GM23338 (cell line): ENCODE measurements at regions not wholly inside any gene's neighbourhood (a gene's known extent, or its start where the extent isn't known, plus 50 kb on each side); places are given as distances from the start of the nearest gene placed in this dataset.

ENCODE experiments used
- ATAC-seq: fragments of 200-7000 bp; cut with Tn5 transposase; 3 replicates; pipeline ENCODE4 v1.9.1; 2020
- DNase-seq: peaks from one replicate; pipeline ENCODE4 v3.0.0-alpha.2; 2015; ENCODE audit warnings: low spot score
- H2AFZ ChIP-seq: fragments of 200-600 bp; sonication (generic); 2 replicates; pipeline ENCODE4 v1.8.0; 2016; ENCODE audit warnings: antibody characterized with exemption, mild to moderate bottlenecking, moderate library complexity
- H3F3A ChIP-seq: fragments of 200-600 bp; sonication (generic); replicated peaks from 2 replicates; pipeline ENCODE4 v1.8.0; 2017; ENCODE audit warnings: antibody characterized with exemption, mixed run types, low read depth
- H3K27ac ChIP-seq: fragments of 200-600 bp; sonication (generic); 2 replicates; pipeline ENCODE4 v1.6.1; 2016; ENCODE audit warnings: low read depth
- H3K27me3 ChIP-seq: fragments of 200-600 bp; sonication (generic); 2 replicates; pipeline ENCODE4 v1.8.0; 2016; ENCODE audit warnings: mild to moderate bottlenecking, mixed run types, moderate library complexity; ENCODE audit not compliant: insufficient read depth
- H3K36me3 ChIP-seq: fragments of 200-600 bp; sonication (generic); 2 replicates; pipeline ENCODE4 v1.8.0; 2016; ENCODE audit warnings: mild to moderate bottlenecking; ENCODE audit not compliant: insufficient read depth
- H3K4me1 ChIP-seq: fragments of 200-600 bp; sonication (generic); 2 replicates; pipeline ENCODE4 v1.8.0; 2016; ENCODE audit warnings: mild to moderate bottlenecking, moderate library complexity; ENCODE audit not compliant: insufficient read depth
- H3K4me2 ChIP-seq: fragments of 200-600 bp; sonication (generic); 2 replicates; pipeline ENCODE4 v1.7.1; 2017; ENCODE audit warnings: mixed run types
- H3K4me3 ChIP-seq: fragments of 200-600 bp; sonication (generic); 2 replicates; pipeline ENCODE4 v1.6.1; 2016; ENCODE audit warnings: mixed run types
- H3K79me2 ChIP-seq: fragments of 200-600 bp; sonication (generic); replicated peaks from 2 replicates; pipeline ENCODE4 v1.8.0; 2017; ENCODE audit warnings: mild to moderate bottlenecking; ENCODE audit not compliant: insufficient read depth
- H3K9me2 ChIP-seq: fragments of 200-600 bp; sonication (generic); 2 replicates; pipeline ENCODE4 v1.8.0; 2017; ENCODE audit not compliant: insufficient read depth
- H4K20me1 ChIP-seq: fragments of 200-600 bp; sonication (generic); replicated peaks from 2 replicates; pipeline ENCODE4 v1.8.0; 2017; ENCODE audit warnings: mild to moderate bottlenecking; ENCODE audit not compliant: insufficient read depth
- H3K27ac Mint-ChIP-seq: 2 replicates; pipeline ENCODE4 v1.8.0; 2020; ENCODE audit warnings: inconsistent platforms, mild to moderate bottlenecking, moderate library complexity, mixed read lengths
- H3K27me3 Mint-ChIP-seq: 3 replicates; pipeline ENCODE4 v1.8.0; 2022; ENCODE audit warnings: low read depth, mild to moderate bottlenecking, moderate library complexity, mixed read lengths, inconsistent platforms; ENCODE audit not compliant: insufficient read depth, poor library complexity
- H3K36me3 Mint-ChIP-seq: 3 replicates; pipeline ENCODE4 v1.8.0; 2021; ENCODE audit warnings: low read depth, mild to moderate bottlenecking, inconsistent platforms, moderate library complexity, mixed read lengths
- H3K4me1 Mint-ChIP-seq: 3 replicates; pipeline ENCODE4 v1.8.0; 2020; ENCODE audit warnings: mild to moderate bottlenecking, inconsistent platforms, mixed read lengths
- H3K4me3 Mint-ChIP-seq: 3 replicates; pipeline ENCODE4 v1.8.0; 2021; ENCODE audit warnings: moderate library complexity, mild to moderate bottlenecking, inconsistent platforms, mixed read lengths
- H3K9me3 Mint-ChIP-seq: 3 replicates; pipeline ENCODE4 v1.8.0; 2020; ENCODE audit warnings: moderate library complexity, mild to moderate bottlenecking, inconsistent platforms, mixed read lengths
- CREB1 ChIP-seq: fragments of 250-450 bp; sonication (Bioruptor Pico); IDR thresholded peaks from 2 replicates; pipeline ENCODE4 v1.5.0; 2020; ENCODE audit warnings: low read depth, mild to moderate bottlenecking, moderate library complexity
- EZH2 ChIP-seq: fragments of 200-600 bp; sonication (generic); IDR thresholded peaks from one replicate; pipeline ENCODE4 v1.8.0; 2017; ENCODE audit warnings: antibody characterized with exemption, mild to moderate bottlenecking, low read depth; ENCODE audit not compliant: unreplicated experiment
- EZH2phosphoT487 ChIP-seq: fragments of 200-600 bp; sonication (generic); IDR thresholded peaks from one replicate; pipeline ENCODE4 v1.8.1; 2018; ENCODE audit warnings: antibody characterized with exemption; ENCODE audit not compliant: unreplicated experiment
- JUNB ChIP-seq: IDR thresholded peaks from one replicate; pipeline ENCODE4 v1.6.1; 2016; ENCODE audit warnings: antibody characterized with exemption; ENCODE audit not compliant: unreplicated experiment
- NANOG ChIP-seq: IDR thresholded peaks from 2 replicates; pipeline ENCODE4 v1.6.1; 2016; ENCODE audit warnings: antibody characterized with exemption, borderline replicate concordance
- POLR2AphosphoS5 ChIP-seq: IDR thresholded peaks from 2 replicates; pipeline ENCODE4 v1.6.1; 2016; ENCODE audit warnings: antibody characterized with exemption, low read depth
- STAT1 ChIP-seq: IDR thresholded peaks from one replicate; pipeline ENCODE4 v1.6.1; 2016; ENCODE audit warnings: antibody characterized with exemption; ENCODE audit not compliant: unreplicated experiment
- ZNF114 ChIP-seq: fragments of 250-450 bp; sonication (Bioruptor Pico); IDR thresholded peaks from 2 replicates; pipeline ENCODE4 v1.5.0; 2020; ENCODE audit warnings: mild to moderate bottlenecking, moderate library complexity
- ZNF331 ChIP-seq: fragments of 250-450 bp; sonication (Bioruptor Pico); IDR thresholded peaks from 2 replicates; pipeline ENCODE4 v1.5.0; 2020; ENCODE audit warnings: low read depth, mild to moderate bottlenecking, moderate library complexity
- TF ChIP-seq, protein P1 (sequence below): IDR thresholded peaks from one replicate; pipeline ENCODE4 v1.6.1; 2018; ENCODE audit warnings: antibody characterized with exemption; ENCODE audit not compliant: unreplicated experiment
- TF ChIP-seq, protein P2 (sequence below): fragments of 250-450 bp; sonication (Bioruptor Pico); IDR thresholded peaks from 2 replicates; pipeline ENCODE4 v1.5.0; 2020; ENCODE audit warnings: mild to moderate bottlenecking, moderate library complexity
- TF ChIP-seq, protein P3 (sequence below), 2 experiments: fragments of 200-600 bp in 1 of 2; sonication (generic) in 1 of 2; conservative IDR thresholded peaks; 2 replicates each; pipeline versions ENCODE4 v1.5.1 to v1.6.1; 2016 to 2017; ENCODE audit warnings: antibody characterized with exemption in 2 of 2, low read depth in 2 of 2, mild to moderate bottlenecking in 2 of 2, moderate library complexity in 1 of 2
- TF ChIP-seq, protein P4 (sequence below): IDR thresholded peaks from 2 replicates; pipeline ENCODE4 v1.6.1; 2016; ENCODE audit warnings: antibody characterized with exemption

DNA sequence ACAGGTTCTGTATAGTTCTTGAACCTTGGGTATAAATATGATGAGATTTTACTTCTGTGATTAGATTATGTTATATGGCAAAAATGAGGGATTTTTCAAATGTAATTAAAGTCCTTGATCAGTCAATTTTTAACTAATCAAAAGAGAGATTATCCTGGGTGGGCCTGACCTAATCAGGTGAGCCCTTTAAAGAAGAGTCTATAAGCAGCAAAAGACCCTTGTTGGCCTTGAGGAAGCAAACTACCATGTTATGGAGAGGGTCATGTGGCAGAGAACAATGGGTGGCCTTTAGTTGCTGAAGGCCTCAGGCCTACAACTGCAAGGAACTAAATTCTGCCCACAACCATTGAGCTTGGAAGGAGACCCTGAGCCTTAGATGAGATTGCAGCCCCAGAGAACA is 102.5 kb upstream of the RIPOR2 start:
- ATAC-seq (no peak), DNase-seq (no peak)
- H2AFZ ChIP-seq, result no peak overlapping the region
- H3K36me3 ChIP-seq, result no peaks in the 10 kb centered on the region
- H3K27me3 ChIP-seq, result no peaks in the 10 kb centered on the region
- Mint-ChIP-seq H3K9me3 (no peaks in the 10 kb centered on the region), H3K4me1 (peaks cover 12% of the 10 kb centered on the region), H3K27me3 (peaks cover 3% of the 10 kb centered on the region), H3K27ac (no peak overlapping the region), H3K36me3 (no peaks in the 10 kb centered on the region), H3K4me3 (no peak overlapping the region)
- no peak overlapping the region for H3K27ac ChIP-seq
- H3K9me2 ChIP-seq, result no peaks in the 10 kb centered on the region
- no peak overlapping the region for H3K4me2 ChIP-seq
- TF ChIP-seq EZH2phosphoT487, result no peak
- TF ChIP-seq, protein P1, sequence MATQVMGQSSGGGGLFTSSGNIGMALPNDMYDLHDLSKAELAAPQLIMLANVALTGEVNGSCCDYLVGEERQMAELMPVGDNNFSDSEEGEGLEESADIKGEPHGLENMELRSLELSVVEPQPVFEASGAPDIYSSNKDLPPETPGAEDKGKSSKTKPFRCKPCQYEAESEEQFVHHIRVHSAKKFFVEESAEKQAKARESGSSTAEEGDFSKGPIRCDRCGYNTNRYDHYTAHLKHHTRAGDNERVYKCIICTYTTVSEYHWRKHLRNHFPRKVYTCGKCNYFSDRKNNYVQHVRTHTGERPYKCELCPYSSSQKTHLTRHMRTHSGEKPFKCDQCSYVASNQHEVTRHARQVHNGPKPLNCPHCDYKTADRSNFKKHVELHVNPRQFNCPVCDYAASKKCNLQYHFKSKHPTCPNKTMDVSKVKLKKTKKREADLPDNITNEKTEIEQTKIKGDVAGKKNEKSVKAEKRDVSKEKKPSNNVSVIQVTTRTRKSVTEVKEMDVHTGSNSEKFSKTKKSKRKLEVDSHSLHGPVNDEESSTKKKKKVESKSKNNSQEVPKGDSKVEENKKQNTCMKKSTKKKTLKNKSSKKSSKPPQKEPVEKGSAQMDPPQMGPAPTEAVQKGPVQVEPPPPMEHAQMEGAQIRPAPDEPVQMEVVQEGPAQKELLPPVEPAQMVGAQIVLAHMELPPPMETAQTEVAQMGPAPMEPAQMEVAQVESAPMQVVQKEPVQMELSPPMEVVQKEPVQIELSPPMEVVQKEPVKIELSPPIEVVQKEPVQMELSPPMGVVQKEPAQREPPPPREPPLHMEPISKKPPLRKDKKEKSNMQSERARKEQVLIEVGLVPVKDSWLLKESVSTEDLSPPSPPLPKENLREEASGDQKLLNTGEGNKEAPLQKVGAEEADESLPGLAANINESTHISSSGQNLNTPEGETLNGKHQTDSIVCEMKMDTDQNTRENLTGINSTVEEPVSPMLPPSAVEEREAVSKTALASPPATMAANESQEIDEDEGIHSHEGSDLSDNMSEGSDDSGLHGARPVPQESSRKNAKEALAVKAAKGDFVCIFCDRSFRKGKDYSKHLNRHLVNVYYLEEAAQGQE, result no peak
- TF ChIP-seq JUNB, result no peak
- TF ChIP-seq STAT1, result no peak
- TF ChIP-seq NANOG, result no peak
- TF ChIP-seq, protein P2, sequence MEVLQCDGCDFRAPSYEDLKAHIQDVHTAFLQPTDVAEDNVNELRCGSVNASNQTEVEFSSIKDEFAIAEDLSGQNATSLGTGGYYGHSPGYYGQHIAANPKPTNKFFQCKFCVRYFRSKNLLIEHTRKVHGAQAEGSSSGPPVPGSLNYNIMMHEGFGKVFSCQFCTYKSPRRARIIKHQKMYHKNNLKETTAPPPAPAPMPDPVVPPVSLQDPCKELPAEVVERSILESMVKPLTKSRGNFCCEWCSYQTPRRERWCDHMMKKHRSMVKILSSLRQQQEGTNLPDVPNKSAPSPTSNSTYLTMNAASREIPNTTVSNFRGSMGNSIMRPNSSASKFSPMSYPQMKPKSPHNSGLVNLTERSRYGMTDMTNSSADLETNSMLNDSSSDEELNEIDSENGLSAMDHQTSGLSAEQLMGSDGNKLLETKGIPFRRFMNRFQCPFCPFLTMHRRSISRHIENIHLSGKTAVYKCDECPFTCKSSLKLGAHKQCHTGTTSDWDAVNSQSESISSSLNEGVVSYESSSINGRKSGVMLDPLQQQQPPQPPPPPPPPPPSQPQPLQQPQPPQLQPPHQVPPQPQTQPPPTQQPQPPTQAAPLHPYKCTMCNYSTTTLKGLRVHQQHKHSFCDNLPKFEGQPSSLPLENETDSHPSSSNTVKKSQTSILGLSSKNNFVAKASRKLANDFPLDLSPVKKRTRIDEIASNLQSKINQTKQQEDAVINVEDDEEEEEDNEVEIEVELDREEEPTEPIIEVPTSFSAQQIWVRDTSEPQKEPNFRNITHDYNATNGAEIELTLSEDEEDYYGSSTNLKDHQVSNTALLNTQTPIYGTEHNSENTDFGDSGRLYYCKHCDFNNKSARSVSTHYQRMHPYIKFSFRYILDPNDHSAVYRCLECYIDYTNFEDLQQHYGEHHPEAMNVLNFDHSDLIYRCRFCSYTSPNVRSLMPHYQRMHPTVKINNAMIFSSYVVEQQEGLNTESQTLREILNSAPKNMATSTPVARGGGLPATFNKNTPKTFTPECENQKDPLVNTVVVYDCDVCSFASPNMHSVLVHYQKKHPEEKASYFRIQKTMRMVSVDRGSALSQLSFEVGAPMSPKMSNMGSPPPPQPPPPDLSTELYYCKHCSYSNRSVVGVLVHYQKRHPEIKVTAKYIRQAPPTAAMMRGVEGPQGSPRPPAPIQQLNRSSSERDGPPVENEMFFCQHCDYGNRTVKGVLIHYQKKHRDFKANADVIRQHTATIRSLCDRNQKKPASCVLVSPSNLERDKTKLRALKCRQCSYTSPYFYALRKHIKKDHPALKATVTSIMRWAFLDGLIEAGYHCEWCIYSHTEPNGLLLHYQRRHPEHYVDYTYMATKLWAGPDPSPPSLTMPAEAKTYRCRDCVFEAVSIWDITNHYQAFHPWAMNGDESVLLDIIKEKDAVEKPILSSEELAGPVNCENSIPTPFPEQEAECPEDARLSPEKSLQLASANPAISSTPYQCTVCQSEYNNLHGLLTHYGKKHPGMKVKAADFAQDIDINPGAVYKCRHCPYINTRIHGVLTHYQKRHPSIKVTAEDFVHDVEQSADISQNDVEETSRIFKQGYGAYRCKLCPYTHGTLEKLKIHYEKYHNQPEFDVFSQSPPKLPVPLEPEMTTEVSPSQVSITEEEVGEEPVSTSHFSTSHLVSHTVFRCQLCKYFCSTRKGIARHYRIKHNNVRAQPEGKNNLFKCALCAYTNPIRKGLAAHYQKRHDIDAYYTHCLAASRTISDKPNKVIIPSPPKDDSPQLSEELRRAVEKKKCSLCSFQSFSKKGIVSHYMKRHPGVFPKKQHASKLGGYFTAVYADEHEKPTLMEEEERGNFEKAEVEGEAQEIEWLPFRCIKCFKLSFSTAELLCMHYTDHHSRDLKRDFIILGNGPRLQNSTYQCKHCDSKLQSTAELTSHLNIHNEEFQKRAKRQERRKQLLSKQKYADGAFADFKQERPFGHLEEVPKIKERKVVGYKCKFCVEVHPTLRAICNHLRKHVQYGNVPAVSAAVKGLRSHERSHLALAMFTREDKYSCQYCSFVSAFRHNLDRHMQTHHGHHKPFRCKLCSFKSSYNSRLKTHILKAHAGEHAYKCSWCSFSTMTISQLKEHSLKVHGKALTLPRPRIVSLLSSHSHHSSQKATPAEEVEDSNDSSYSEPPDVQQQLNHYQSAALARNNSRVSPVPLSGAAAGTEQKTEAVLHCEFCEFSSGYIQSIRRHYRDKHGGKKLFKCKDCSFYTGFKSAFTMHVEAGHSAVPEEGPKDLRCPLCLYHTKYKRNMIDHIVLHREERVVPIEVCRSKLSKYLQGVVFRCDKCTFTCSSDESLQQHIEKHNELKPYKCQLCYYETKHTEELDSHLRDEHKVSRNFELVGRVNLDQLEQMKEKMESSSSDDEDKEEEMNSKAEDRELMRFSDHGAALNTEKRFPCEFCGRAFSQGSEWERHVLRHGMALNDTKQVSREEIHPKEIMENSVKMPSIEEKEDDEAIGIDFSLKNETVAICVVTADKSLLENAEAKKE, result no peak
- TF ChIP-seq EZH2, result no peak
- no peak for TF ChIP-seq POLR2AphosphoS5
- TF ChIP-seq, protein P3, sequence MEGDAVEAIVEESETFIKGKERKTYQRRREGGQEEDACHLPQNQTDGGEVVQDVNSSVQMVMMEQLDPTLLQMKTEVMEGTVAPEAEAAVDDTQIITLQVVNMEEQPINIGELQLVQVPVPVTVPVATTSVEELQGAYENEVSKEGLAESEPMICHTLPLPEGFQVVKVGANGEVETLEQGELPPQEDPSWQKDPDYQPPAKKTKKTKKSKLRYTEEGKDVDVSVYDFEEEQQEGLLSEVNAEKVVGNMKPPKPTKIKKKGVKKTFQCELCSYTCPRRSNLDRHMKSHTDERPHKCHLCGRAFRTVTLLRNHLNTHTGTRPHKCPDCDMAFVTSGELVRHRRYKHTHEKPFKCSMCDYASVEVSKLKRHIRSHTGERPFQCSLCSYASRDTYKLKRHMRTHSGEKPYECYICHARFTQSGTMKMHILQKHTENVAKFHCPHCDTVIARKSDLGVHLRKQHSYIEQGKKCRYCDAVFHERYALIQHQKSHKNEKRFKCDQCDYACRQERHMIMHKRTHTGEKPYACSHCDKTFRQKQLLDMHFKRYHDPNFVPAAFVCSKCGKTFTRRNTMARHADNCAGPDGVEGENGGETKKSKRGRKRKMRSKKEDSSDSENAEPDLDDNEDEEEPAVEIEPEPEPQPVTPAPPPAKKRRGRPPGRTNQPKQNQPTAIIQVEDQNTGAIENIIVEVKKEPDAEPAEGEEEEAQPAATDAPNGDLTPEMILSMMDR (conservative IDR thresholded peaks at IDR 0.05; ENCODE audit: low read depth in 2 of 2), result no peak
- TF ChIP-seq ZNF331, result no peak
- TF ChIP-seq, protein P4, sequence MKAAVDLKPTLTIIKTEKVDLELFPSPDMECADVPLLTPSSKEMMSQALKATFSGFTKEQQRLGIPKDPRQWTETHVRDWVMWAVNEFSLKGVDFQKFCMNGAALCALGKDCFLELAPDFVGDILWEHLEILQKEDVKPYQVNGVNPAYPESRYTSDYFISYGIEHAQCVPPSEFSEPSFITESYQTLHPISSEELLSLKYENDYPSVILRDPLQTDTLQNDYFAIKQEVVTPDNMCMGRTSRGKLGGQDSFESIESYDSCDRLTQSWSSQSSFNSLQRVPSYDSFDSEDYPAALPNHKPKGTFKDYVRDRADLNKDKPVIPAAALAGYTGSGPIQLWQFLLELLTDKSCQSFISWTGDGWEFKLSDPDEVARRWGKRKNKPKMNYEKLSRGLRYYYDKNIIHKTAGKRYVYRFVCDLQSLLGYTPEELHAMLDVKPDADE, result no peak
- no peak for TF ChIP-seq ZNF114 (CRISPR knock-in tag)
- no peak for TF ChIP-seq CREB1 (CRISPR knock-in tag)
- no peak overlapping the region for H3K4me3 ChIP-seq
- H3K4me1 ChIP-seq, result peaks cover 4% of the 10 kb centered on the region; the same call in 1 of the 2 replicates
- H3K79me2 ChIP-seq, result no peaks in the 10 kb centered on the region
- no peaks in the 10 kb centered on the region; the same call in 1 of the 2 replicates for H3F3A ChIP-seq
- H4K20me1 ChIP-seq, result no peaks in the 10 kb centered on the region
